ENCODE measurements at regions not wholly inside any gene's neighbourhood (a gene's known extent, or its start where the extent isn't known, plus 50 kb on each side); places are given as distances from the start of the nearest gene placed in this dataset.

DNA sequence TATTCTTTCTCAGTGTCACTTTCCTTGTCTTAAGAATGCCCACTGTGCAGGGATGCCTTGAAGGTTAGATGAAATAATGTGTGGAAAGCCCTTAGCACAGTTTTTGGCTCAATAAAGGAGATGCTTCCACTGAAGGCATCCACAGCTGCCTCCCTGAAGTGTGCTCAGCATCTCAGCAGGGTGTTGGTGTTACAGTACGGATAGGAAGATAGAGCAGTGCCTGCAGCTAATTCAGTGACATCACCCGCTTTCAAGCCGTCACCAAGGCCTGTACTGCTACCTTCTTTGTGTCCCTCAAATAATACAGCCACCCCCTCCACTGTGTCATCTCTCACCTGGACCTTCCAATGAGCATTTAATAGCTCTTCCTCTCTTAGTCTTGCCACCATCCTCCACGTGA is 59.0 kb downstream of the NDUFS5 start:
- DNase-seq: no peak

GRCh38 chr1:39086386-39086785 is 60.2 kb downstream of the NDUFS5 start:
- DNase-seq: no peak

DNA sequence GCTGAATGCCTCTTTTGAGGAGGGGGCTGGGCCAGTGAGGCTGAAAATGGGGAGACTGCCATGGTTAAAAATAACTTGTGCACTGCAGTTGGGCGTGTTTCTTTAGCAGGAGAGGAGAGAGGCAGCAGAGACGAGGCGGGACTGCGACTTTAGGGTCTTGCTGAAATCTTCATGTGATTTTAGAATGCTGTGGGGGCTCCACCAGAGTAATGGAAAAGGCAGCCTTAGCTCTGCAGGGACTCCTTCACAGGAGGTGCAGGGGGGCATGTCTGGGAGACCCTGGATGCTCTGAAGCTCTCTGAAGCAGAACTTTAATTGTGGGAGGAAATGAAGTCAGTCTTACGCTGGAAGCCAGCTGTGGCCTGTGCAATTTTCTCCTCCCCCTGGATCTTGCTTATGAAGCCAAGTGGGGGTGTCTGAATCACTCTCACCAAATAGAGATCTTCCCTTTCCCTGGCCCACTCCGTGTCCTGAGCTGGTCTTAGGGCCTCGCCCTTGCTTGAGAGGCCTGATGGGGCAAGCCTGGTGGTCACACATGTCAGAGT is 60.8 kb downstream of the NDUFS5 start:
- DNase-seq: no peak

GRCh38 chr1:39087435-39087834 is 61.3 kb downstream of the NDUFS5 start:
- no peak for DNase-seq

DNA sequence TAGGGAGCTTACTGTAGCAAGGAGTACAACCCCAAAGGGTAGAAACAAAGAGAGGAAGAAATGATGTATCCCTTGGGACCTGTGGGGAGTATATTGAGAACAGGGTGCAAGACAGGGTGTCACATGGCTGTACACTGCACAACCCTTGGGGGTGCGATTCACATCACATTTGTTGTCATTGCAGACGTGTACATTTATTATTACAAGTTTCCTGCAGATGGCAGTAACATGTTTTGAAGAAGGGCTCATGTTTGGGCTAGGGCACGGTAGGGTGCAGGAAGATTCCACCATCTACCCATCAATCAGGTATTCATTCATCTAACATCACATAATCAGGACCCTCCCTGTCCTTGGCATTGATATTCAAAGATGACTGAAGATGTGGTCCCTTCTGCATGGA is 62.5 kb downstream of the NDUFS5 start:
- DNase-seq: no peak

GRCh38 chr1:39089931-39090521 is 63.9 kb downstream of the NDUFS5 start:
- DNase-seq: no peak

GRCh38 chr1:39090757-39091380 is 64.7 kb downstream of the NDUFS5 start:
- DNase-seq: no peak

DNA sequence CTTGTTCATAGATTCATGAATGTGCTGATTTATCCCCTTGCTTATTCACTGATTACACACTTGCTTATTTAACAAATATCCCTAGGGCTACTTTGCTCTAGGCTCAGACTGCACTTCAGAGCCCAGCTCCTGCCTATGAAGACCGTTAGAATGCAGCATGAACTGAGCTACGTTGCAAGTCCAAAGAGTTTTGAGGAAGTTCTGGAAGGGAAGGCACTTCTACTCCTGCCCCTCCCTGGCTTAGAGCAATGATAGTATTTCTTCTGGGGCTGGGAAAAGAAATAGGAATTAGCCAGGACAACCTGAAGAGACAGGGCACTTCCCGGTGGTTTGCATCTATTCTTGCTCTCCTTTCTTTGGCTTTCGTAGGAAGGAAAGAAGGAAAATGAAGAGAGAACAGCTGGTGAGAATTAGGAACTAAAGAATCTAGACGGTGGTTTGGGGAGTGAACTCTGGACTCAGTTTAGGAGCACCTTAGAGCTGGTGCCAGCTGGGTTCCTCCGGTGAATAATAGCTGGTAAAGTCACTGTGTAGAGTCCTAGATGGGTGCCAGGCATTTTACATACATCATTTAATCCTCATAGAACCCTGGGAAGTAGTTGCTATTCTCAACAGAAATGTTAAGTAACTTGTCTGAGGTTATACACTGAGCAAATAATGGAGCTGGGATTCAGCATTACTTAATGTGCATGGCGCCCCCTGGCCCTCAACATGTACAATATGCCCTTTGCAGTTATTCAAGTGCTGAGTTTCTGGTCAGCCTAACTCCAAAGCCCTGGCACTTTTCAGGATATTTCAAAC is 65.9 kb downstream of the NDUFS5 start:
- DNase-seq: peak; percentile 66

DNA sequence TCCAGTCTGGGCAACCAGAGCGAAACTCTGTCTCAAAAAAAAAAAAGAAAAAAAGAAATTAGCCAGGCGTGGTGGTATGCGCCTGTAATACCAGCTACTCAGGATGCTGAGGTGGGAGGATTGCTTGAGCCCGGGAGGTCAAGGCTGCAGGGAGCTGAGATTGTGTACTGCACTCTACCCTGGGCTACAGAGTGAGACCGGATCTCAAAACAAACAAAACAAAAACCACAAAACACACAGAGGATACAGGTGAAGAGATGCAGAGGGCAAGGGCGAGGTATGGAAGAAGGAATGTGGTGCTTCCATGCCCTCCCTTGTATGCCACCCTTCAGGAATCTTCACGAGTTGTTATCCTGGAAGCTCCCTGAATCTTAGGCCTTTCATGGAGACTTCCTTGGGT is 68.5 kb downstream of the NDUFS5 start:
- DNase-seq: no peak

GRCh38 chr1:39098546-39099250 is 72.5 kb downstream of the NDUFS5 start:
- DNase-seq: peak; percentile 86

- peak; percentile 61 for DNase-seq
Observed at GRCh38 chr1:39102537-39103327, 76.6 kb downstream of the NDUFS5 start.

GRCh38 chr1:39103328-39104157 is 77.4 kb downstream of the NDUFS5 start:
- no peak for DNase-seq

DNA sequence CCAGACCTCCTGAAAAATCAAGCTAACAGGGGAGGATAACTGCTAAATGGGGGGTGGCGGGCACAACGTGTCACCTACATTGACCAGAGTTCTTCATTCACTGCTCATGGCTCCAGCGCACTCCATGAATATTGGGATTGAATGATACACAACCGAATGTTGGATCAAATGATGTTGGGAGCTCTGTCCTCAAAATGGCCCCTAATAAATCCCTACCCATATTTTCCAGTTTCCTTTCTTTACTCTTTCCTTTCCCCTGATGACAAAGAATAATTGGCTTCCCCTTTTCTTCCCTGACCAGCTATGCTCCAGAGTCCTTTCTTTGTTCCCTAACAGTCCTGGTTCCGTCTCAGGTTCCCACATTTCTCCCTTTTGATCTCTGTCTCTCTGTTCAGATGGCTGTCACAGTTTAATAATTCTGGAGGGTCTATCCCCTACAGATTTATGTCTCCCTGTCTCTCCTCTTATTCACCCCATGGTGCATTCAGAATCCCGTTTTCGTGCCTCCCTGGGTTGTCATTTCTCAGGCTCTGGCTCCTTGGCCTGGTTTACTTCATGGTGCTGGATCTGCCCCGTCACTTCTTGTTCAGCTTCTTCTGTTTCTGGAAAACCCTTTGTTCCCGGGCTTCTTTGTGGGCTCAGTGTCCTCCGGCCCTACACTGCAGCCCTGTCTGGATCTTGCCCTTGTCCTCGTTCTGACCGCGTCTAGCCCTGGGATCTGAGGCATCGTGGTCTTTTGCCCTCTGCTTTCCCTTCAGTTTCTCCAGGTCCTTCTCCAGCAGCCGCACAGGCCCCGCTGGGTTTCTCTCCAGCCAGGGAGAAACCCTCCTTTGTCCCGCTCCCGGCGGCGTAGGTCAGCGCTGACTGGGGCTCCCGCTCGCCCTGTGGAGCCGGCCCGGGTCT is 78.3 kb downstream of the NDUFS5 start:
- DNase-seq: no peak

DNA sequence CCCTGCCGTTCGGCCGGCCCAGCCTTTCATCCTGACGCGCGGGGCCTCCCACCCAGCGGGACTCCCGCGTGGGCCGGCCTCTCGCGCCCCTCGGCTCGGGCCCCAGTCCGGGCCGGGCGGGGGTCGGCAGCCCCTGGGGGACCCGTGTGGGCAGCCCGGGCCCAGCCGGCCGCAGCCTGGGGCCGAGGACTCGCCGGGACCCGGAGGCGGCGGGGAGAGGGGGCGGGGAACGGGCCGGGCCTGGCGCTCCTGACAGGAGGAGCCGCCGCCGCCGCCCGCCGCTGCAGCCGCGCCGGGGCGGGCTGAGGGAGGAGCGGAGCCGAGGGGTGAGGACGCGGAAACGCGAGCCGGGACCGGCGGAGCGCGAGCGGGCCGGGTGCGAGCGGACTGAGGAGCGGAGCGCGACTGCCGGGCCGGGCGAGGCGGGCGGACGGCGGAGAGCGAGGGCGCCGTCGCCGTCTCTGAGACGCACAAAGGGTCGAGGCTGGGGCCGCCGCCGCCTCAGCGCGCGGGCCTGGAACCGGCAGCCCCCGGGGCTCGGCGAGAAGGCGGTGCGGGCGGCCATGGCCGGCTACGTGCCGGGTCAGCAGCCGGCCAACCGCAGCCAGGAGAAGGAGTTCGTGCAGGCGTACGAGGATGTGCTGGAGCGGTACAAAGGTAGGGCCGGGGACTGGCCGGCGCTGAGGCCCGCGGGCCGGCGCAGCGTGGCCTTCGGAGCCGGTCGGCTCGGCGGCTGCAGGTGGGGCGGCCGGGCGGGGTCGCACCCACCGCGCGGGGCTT is 79.1 kb downstream of the NDUFS5 start:
- DNase-seq: peak; percentile 59

- peak; percentile 34 for DNase-seq
Observed at GRCh38 chr1:39105841-39106765, 80.0 kb downstream of the NDUFS5 start.

- DNase-seq: no peak
Observed at GRCh38 chr1:39106801-39107327, 80.7 kb downstream of the NDUFS5 start.

DNA sequence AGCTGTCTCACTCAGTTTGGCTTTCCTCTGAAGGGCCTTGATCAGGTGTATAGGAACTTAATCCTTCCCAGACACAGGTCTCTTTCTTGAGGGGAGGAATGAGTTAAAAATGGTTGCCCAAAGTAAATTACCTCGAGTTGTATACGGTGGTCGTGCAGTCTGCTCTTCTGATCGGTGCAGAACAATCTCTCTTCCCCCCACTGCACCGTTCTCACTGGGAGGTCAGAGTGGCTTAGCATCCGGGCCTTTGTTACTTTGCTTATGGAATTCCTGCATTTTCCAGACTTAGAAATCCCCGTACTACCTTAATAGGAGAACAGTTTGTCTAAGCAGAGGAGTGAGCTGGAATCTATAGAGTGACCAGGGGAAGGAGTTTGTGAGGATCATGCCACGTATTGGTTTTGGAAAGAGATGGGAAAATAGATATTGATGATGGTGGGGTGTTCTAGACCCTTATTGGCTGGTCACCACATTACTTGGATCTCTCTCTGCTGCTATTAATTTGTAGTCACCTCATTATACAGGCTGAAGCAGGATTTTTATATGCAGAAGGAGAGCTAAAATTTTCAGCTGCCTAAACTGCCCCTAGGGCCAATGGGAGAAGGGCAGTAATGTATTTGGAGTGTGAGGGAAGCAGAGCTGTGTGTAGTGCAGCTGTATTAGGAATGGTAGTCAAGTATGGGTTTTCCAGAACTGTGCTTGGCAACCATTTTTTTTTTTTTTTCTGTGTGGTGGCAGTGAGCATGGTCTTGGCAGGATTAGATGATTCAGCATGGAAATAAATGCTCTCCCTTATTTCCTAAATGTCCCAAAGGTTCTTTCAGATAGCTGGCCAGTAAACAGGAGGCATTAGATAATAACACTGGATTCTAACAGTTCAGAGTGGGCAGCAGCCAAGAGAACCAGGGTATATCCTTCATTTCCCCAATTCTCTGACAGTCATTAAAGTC is 81.5 kb downstream of the NDUFS5 start:
- DNase-seq: no peak
